Epithelial cell of esophagus (primary cell): ENCODE measurements at regions not wholly inside any gene's neighbourhood (a gene's known extent, or its start where the extent isn't known, plus 50 kb on each side); places are given as distances from the start of the nearest gene placed in this dataset.
A peak's percentile ranks its signal among the peaks of the same experiment; 100 is the strongest.

ENCODE experiments used
- DNase-seq: peaks from one replicate; pipeline ENCODE4 v3.0.0; 2010; ENCODE audit warnings: low read depth
- H3K4me3 ChIP-seq: 2 replicates; pipeline ENCODE4 v1.5.1; 2011; ENCODE audit warnings: mild to moderate bottlenecking, low read length, control low read depth
- CTCF ChIP-seq: IDR thresholded peaks from 2 replicates; pipeline ENCODE4 v1.5.1; 2011; ENCODE audit warnings: low read depth, mild to moderate bottlenecking, low read length, control low read depth, inconsistent platforms; ENCODE audit not compliant: insufficient read depth; ENCODE audit errors: missing control alignments

- no peak overlapping the region for H3K4me3 ChIP-seq
- TF ChIP-seq CTCF, result no peak
- DNase-seq, result no peak
Observed at GRCh38 chr2:223363085-223363484, 239.1 kb downstream of the SCG2 start.

GRCh38 chr2:223365158-223365679 lies 236.9 kb downstream of the SCG2 start:
- DNase-seq, result peak; percentile 28
- H3K4me3 ChIP-seq, result peak overlapping the region; percentile 20
- no peak for TF ChIP-seq CTCF

GRCh38 chr2:223366566-223366965 lies 235.6 kb downstream of the SCG2 start:
- DNase-seq, result no peak
- H3K4me3 ChIP-seq, result no peak overlapping the region
- TF ChIP-seq CTCF, result no peak

GRCh38 chr2:223368481-223368880 lies 233.7 kb downstream of the SCG2 start:
- H3K4me3 ChIP-seq, result no peak overlapping the region
- TF ChIP-seq CTCF, result no peak
- no peak for DNase-seq

- no peak overlapping the region for H3K4me3 ChIP-seq
- no peak for TF ChIP-seq CTCF
- DNase-seq, result no peak
Observed at GRCh38 chr2:223369889-223370288, 232.3 kb downstream of the SCG2 start.

- no peak for DNase-seq
- no peak overlapping the region for H3K4me3 ChIP-seq
- TF ChIP-seq CTCF, result no peak
Observed at GRCh38 chr2:223383315-223383714, 218.8 kb downstream of the SCG2 start.

- H3K4me3 ChIP-seq, result no peak overlapping the region
- TF ChIP-seq CTCF, result no peak
- no peak for DNase-seq
Observed at GRCh38 chr2:223386189-223386588, 216.0 kb downstream of the SCG2 start.
